Endothelial cell of umbilical vein (primary cell): ENCODE measurements at regions not wholly inside any gene's neighbourhood (a gene's known extent, or its start where the extent isn't known, plus 50 kb on each side); places are given as distances from the start of the nearest gene placed in this dataset.

ENCODE experiments used
- EZH2 ChIP-seq: IDR thresholded peaks from 2 replicates; pipeline ENCODE4 v1.6.1; 2012; ENCODE audit warnings: borderline replicate concordance, low read depth, mild to moderate bottlenecking, moderate library complexity, low read length, inconsistent platforms; ENCODE audit not compliant: severe bottlenecking
- MYC ChIP-seq: IDR thresholded peaks from one replicate; pipeline ENCODE4 v1.6.1; 2011; ENCODE audit warnings: mild to moderate bottlenecking, low read depth, low read length
- POLR2AphosphoS5 ChIP-seq: IDR thresholded peaks from 2 replicates; pipeline ENCODE4 v1.6.1; 2012; ENCODE audit warnings: low read depth, mild to moderate bottlenecking, control low read depth, low read length, moderate library complexity; ENCODE audit not compliant: insufficient read depth
- TF ChIP-seq, protein P1 (sequence below), 2 donors: IDR thresholded peaks; 1 replicate in 1 of 2; 2 replicates in 1 of 2; pipeline ENCODE4 v1.5.1; 2011; ENCODE audit warnings: low read length in 2 of 2, mild to moderate bottlenecking in 2 of 2, moderate library complexity in 2 of 2, control low read depth in 1 of 2, inconsistent platforms in 1 of 2, low read depth in 1 of 2; ENCODE audit not compliant: insufficient read depth in 1 of 2; ENCODE audit errors: extremely low read depth in 1 of 2

- TF ChIP-seq POLR2AphosphoS5 (no peak), MYC (no peak), EZH2 (no peak)
- TF ChIP-seq, protein P1, sequence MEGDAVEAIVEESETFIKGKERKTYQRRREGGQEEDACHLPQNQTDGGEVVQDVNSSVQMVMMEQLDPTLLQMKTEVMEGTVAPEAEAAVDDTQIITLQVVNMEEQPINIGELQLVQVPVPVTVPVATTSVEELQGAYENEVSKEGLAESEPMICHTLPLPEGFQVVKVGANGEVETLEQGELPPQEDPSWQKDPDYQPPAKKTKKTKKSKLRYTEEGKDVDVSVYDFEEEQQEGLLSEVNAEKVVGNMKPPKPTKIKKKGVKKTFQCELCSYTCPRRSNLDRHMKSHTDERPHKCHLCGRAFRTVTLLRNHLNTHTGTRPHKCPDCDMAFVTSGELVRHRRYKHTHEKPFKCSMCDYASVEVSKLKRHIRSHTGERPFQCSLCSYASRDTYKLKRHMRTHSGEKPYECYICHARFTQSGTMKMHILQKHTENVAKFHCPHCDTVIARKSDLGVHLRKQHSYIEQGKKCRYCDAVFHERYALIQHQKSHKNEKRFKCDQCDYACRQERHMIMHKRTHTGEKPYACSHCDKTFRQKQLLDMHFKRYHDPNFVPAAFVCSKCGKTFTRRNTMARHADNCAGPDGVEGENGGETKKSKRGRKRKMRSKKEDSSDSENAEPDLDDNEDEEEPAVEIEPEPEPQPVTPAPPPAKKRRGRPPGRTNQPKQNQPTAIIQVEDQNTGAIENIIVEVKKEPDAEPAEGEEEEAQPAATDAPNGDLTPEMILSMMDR (IDR thresholded peaks at IDR 0.05; ENCODE audit: extremely low read depth in 1 of 2, insufficient read depth in 1 of 2, low read depth in 1 of 2, low read length in 2 of 2) = no peak
Measured at GRCh38 chr11:44488165-44488965, 77.1 kb upstream of the CD82 start.
